Astrocyte of the spinal cord (primary cell): ENCODE measurements at regions not wholly inside any gene's neighbourhood (a gene's known extent, or its start where the extent isn't known, plus 50 kb on each side); places are given as distances from the start of the nearest gene placed in this dataset.

Source experiments
- DNase-seq: peaks from one replicate; pipeline ENCODE4 v3.0.0; 2011; ENCODE audit warnings: low read depth, low spot score
- H3K4me3 ChIP-seq: 2 replicates; pipeline ENCODE4 v1.5.1; 2011; ENCODE audit warnings: low read depth, mild to moderate bottlenecking, low read length, moderate library complexity
- in situ Hi-C: cut with HindIII; loops from 2 replicates; pipeline ENCODE4 v1.10.0; 2017; ENCODE audit warnings: low sequenced_read_pairs
- TF ChIP-seq, protein P1 (sequence below): IDR thresholded peaks from 2 replicates; pipeline ENCODE4 v1.5.1; 2012; ENCODE audit warnings: low read depth, mild to moderate bottlenecking, low read length, inconsistent platforms

DNA sequence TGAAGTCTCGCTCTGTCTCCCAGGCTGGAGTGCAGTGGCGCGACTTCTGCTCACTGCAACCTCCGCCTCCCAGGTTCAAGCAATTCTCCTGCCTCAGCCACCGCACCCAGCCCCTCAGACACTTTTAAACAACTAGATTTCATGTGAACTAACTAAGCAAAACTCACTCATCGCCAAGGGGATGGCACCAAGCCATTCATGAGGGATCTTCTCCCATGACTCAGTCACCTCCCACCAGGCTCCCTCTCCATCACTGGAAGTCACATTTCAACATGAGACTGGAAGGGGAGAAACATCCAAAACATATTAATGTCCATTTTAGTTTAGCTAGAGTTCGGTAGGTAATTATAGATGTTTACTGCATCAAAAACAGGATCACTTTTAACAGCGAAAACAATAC is 95.9 kb upstream of the PRL start:
- H3K4me3 ChIP-seq: no peak overlapping the region
- DNase-seq: peak; percentile 56
- in situ Hi-C loops: no loop called here
- TF ChIP-seq, protein P1, sequence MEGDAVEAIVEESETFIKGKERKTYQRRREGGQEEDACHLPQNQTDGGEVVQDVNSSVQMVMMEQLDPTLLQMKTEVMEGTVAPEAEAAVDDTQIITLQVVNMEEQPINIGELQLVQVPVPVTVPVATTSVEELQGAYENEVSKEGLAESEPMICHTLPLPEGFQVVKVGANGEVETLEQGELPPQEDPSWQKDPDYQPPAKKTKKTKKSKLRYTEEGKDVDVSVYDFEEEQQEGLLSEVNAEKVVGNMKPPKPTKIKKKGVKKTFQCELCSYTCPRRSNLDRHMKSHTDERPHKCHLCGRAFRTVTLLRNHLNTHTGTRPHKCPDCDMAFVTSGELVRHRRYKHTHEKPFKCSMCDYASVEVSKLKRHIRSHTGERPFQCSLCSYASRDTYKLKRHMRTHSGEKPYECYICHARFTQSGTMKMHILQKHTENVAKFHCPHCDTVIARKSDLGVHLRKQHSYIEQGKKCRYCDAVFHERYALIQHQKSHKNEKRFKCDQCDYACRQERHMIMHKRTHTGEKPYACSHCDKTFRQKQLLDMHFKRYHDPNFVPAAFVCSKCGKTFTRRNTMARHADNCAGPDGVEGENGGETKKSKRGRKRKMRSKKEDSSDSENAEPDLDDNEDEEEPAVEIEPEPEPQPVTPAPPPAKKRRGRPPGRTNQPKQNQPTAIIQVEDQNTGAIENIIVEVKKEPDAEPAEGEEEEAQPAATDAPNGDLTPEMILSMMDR: no peak

DNA sequence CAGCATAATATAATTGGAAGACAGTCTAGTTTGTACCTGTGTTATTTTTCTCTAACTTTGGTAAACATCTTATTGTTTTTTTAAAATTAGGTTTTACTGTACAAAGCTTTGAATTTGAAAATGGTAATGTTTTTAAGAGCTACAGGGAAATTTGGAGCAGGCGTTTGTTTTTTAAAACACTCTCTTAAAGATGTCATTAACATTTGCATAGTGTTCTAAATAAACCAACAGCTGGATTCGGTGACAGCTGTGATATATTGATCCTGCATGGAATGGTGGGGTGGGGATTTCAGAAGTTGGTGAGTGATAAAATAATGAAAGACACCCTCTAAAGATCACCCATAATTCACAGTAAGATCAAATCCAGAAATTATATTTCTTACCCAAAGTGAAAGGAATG is 97.9 kb upstream of the PRL start:
- TF ChIP-seq, protein P1: no peak
- H3K4me3 ChIP-seq: no peak overlapping the region
- DNase-seq: no peak
- in situ Hi-C loops: no loop called here

DNA sequence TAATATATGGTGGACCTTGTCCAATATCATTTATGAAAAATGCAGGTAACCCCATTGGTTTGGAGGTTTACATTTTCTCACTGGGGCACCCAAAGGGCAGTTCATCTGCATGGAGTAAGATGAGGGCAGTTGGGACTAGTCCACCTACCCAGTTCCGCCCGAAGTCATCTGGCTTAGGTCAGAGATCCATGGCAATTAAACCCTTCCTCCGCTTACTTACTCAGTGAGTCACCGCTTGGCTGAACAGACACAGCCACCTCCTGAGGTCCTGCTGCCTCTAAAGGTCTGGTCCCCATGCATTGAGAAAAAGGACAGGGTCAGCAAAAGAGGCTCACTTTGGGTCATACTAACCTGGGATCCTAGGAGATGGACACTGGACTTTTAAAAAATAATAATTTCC is 102.9 kb upstream of the PRL start:
- in situ Hi-C loops: no loop called here
- DNase-seq: peak; percentile 49
- H3K4me3 ChIP-seq: no peak overlapping the region
- TF ChIP-seq, protein P1: no peak

DNA sequence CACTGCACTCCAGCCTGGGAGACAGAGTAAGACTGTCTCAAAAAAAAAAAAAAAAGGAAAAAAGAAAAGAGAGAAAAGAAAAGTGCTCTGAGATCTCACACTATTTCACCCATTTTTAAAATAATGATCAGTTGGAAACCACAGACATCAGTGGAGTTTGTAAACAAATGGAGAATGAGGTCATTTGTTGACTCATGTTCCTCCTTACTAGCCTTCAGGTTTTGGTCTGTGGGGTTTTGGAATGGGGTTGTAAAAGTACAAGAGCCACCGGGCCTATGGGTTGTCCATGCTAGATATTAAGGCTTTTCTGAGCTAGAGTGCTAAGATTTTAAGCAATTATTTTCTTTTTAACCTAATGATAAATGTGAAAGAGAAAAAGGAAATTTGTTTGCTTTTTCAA is 104.4 kb upstream of the PRL start:
- in situ Hi-C loops: no loop called here
- no peak overlapping the region for H3K4me3 ChIP-seq
- TF ChIP-seq, protein P1: no peak
- no peak for DNase-seq

DNA sequence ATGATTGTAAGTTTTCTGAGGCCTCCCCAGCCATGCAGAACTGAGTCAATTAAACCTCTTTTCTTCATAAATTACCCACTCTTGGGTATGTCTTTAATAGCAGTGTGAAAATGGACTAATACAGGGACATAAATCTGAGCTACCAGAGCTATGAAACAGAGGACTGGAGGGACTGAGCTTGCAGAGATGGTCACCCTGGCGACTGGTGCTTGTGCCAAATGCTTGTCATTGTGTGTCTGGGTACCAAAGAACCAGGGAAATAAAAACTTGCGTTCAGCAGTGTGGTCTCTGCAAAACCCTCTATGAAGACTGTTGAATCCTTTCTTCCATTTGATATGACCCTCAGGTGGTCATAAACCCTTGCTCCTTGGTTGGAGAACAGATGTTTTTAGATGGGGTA is 105.1 kb upstream of the PRL start:
- TF ChIP-seq, protein P1: no peak
- in situ Hi-C loops: no loop called here
- no peak for DNase-seq
- H3K4me3 ChIP-seq: no peak overlapping the region

DNA sequence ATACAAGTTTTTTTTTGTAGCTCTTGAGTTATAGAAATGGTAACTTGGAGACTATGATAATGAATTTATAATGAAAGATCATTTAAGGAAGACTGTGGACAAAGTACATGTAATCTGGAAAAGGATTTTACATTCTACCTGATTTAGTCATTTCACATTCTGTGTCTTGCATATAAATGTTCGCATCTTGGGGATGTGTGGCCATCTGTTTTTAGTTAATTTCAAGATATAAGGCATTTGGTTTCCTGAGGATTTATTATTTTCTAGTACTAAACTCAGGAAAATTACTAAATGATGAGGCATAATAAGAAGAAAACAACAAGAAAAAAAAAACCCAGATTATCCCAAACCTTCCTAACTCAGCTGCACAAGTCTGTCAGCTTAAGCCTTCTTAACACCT is 112.7 kb upstream of the PRL start:
- in situ Hi-C loops: no loop called here
- no peak for DNase-seq
- TF ChIP-seq, protein P1: no peak
- no peak overlapping the region for H3K4me3 ChIP-seq
